Neural progenitor cell (in vitro differentiated cells): ENCODE measurements at regions not wholly inside any gene's neighbourhood (a gene's known extent, or its start where the extent isn't known, plus 50 kb on each side); places are given as distances from the start of the nearest gene placed in this dataset.

Experiments used
- EZH2 ChIP-seq: fragments of 200-600 bp; sonication (generic); IDR thresholded peaks from 2 replicates; pipeline ENCODE4 v1.6.1; 2017; ENCODE audit warnings: antibody characterized with exemption, mild to moderate bottlenecking, moderate library complexity
- EZH2phosphoT487 ChIP-seq: fragments of 200-600 bp; sonication (generic); IDR thresholded peaks from 2 replicates; pipeline ENCODE4 v1.6.1; 2017; ENCODE audit warnings: antibody characterized with exemption
- TF ChIP-seq, protein P1 (sequence below): fragments of 200-600 bp; sonication (generic); IDR thresholded peaks from 2 replicates; pipeline ENCODE4 v1.5.1; 2017; ENCODE audit warnings: antibody characterized with exemption, mild to moderate bottlenecking

- TF ChIP-seq, protein P1, sequence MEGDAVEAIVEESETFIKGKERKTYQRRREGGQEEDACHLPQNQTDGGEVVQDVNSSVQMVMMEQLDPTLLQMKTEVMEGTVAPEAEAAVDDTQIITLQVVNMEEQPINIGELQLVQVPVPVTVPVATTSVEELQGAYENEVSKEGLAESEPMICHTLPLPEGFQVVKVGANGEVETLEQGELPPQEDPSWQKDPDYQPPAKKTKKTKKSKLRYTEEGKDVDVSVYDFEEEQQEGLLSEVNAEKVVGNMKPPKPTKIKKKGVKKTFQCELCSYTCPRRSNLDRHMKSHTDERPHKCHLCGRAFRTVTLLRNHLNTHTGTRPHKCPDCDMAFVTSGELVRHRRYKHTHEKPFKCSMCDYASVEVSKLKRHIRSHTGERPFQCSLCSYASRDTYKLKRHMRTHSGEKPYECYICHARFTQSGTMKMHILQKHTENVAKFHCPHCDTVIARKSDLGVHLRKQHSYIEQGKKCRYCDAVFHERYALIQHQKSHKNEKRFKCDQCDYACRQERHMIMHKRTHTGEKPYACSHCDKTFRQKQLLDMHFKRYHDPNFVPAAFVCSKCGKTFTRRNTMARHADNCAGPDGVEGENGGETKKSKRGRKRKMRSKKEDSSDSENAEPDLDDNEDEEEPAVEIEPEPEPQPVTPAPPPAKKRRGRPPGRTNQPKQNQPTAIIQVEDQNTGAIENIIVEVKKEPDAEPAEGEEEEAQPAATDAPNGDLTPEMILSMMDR, result no peak
- TF ChIP-seq EZH2 (no peak), EZH2phosphoT487 (no peak)
Measured at GRCh38 chr5:54718656-54719055, 201.1 kb downstream of the SNX18 start.
